ENCODE measurements at regions not wholly inside any gene's neighbourhood (a gene's known extent, or its start where the extent isn't known, plus 50 kb on each side); places are given as distances from the start of the nearest gene placed in this dataset.
"Not testable (repeated sequence)": the region's sequence is repeated elsewhere in the genome, so short reads cannot be mapped to it uniquely, and the experiment has no call there.

DNA sequence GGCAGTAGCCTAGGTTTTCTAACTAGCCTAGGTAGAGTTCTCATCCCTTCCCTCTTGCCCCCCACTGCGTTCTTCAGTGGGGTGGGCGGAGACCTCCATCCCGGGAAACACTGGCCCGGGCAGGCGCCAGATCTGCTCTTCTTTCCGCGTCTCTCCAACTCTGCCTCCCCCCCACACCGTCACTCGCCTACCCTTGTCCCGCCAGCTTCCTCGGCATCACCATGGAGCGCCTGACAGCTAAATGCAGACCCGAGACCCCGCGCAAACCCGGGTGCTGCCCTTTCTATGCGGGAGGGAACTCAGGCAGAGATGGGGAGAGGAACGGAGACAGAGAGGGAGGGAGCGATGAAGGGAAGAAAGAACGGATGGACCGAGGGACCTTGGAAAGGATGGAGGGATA, 1494.8 kb upstream of the DEFB115 start:
- Histone ChIP-seq H3K27ac (no peak overlapping the region), H3K27me3 (ENCODE audit: insufficient read depth, low read depth, severe bottlenecking) (peaks cover 9% of the 10 kb centered on the region), H3K36me3 (no peaks in the 10 kb centered on the region), H3K9me3 (ENCODE audit: severe bottlenecking) (no peaks in the 10 kb centered on the region), H3K4me3 (ENCODE audit: low read depth, low read length) (no peak overlapping the region; the same call in 1 of the 2 replicates)
- DNase-seq, result no peak
- TF ChIP-seq, protein P1, sequence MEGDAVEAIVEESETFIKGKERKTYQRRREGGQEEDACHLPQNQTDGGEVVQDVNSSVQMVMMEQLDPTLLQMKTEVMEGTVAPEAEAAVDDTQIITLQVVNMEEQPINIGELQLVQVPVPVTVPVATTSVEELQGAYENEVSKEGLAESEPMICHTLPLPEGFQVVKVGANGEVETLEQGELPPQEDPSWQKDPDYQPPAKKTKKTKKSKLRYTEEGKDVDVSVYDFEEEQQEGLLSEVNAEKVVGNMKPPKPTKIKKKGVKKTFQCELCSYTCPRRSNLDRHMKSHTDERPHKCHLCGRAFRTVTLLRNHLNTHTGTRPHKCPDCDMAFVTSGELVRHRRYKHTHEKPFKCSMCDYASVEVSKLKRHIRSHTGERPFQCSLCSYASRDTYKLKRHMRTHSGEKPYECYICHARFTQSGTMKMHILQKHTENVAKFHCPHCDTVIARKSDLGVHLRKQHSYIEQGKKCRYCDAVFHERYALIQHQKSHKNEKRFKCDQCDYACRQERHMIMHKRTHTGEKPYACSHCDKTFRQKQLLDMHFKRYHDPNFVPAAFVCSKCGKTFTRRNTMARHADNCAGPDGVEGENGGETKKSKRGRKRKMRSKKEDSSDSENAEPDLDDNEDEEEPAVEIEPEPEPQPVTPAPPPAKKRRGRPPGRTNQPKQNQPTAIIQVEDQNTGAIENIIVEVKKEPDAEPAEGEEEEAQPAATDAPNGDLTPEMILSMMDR (IDR thresholded peaks at IDR 0.05; ENCODE audit: low read depth, low read length), result no peak

DNA sequence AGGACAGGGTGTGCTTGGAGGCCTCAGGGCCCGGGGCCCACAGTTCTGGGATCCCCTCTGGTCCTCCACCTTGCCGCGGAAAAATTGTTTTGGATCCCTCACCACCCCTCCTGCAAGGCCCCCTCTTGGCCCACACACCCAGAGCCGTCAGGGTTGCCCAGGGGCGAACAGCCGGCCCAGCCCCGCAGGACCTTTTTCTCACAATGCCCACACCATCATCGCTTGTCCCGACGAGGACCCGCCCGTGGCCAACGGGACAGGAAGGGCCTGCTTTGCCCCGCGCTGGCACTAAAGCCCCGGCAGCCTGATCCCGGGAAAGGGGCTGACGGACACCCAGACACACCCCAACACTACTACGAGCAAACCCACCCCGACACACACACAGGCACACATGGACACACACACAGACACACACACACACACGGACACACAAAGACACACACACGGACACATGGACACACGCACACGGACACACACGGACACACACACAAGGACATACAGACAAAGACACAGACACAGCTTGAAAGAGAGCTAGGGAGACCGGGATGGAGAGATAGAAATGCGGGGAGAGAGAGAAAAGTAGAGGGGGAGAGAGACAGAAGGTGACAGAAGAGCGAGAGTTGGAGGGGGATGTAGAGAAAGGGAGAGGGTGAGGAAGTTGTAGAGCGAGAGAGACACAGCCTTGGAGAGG, 1493.5 kb upstream of the DEFB115 start:
- H3K27me3 ChIP-seq (ENCODE audit: insufficient read depth, low read depth, severe bottlenecking), result peaks cover 9% of the 10 kb centered on the region

DNA sequence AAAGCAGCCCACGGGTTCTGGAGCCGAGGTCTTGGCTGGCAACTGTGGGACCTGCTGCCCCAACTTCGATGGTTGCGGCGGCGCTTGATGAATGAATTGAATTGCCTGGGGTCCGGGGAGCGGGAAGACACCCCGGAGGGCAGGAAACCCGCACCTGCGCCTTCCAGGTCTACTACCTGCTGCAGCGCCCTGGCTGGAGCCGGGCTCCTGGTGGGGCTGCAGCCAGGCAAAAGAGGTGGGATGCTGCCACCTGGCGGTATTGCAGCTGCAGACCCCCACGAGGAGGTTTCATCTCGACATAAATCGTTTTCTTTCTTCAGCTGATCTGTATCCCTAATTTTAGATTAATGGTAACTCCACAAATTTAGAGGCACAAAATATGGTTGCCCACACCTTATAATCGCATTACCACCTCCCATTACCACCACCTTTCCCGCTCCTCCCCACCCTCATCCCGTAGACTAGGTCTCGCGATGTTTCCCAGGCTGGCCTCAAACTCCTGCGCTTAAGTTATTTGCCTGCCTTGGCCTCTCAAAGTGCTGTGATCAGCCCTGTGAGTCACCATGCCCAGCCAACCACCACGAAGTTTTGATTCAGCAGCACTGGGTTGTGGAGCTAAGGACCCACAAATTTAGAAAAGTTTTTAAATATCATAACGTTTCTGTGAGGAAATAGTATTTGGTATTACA, 1492.4 kb upstream of the DEFB115 start:
- H3K27ac ChIP-seq; H3K9me3 ChIP-seq (ENCODE audit: severe bottlenecking); H3K36me3 ChIP-seq: not testable (repeated sequence)
- Histone ChIP-seq H3K27me3 (ENCODE audit: insufficient read depth, low read depth, severe bottlenecking) (peaks cover 12% of the 10 kb centered on the region), H3K4me3 (ENCODE audit: low read depth, low read length) (peak overlapping the region; percentile 16)
- DNase-seq, result peak; percentile 53
- TF ChIP-seq, protein P1 (IDR thresholded peaks at IDR 0.05; ENCODE audit: low read depth, low read length), result peak; percentile 68

More for the DNA sequence above, 1493.5 kb upstream of the DEFB115 start:
- no peak overlapping the region for H3K27ac ChIP-seq
- H3K9me3 ChIP-seq (ENCODE audit: severe bottlenecking), result no peaks in the 10 kb centered on the region
- TF ChIP-seq, protein P1 (IDR thresholded peaks at IDR 0.05; ENCODE audit: low read depth, low read length), result no peak
- DNase-seq, result no peak
- no peaks in the 10 kb centered on the region for H3K36me3 ChIP-seq
- no peak overlapping the region for H3K4me3 ChIP-seq (ENCODE audit: low read depth, low read length)

DNA sequence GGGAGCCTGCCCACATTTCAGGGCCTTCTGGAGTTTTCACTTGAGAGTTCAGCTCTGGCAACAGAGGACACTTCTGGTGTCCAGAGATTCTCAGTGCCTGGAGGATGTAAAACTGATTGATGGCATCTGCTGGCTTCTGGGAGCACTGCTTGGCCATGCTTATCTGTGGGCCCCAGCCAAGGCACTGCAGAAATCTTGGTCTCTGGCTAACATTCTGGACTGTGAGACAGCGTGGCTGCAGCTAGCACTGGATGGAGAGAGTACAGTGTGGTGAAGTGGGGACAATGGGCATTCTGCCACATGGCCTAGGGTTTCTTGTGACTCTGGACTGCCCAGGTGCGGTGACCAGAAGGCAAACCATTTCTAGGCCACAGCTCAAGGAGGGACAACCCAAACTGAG, 1479.4 kb upstream of the DEFB115 start:
- DNase-seq; H3K4me3 ChIP-seq (ENCODE audit: low read depth, low read length); H3K36me3 ChIP-seq; H3K27ac ChIP-seq; H3K9me3 ChIP-seq (ENCODE audit: severe bottlenecking); H3K27me3 ChIP-seq (ENCODE audit: insufficient read depth, low read depth, severe bottlenecking): not testable (repeated sequence)

DNA sequence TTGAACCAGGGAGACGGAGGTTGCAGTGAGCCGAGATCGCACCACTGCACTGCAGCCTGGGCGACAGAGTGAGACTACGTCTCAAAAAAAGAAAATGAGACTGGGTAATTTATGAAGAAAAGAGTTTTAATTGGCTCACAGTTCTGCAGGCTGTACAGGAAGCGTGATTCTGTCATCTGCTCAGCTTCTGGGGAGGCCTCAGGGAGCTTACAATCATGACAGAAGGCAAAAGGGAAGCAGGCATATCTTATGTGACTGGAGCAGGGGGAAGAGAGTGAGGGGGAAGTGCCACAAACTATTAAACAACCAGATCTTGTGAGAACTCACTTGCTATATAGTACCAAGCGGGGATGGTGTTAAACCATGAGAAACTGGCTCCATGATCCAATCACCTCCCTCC, 1476.2 kb upstream of the DEFB115 start:
- H3K27ac ChIP-seq; DNase-seq; H3K36me3 ChIP-seq; H3K27me3 ChIP-seq (ENCODE audit: insufficient read depth, low read depth, severe bottlenecking); H3K4me3 ChIP-seq (ENCODE audit: low read depth, low read length); H3K9me3 ChIP-seq (ENCODE audit: severe bottlenecking): not testable (repeated sequence)

DNA sequence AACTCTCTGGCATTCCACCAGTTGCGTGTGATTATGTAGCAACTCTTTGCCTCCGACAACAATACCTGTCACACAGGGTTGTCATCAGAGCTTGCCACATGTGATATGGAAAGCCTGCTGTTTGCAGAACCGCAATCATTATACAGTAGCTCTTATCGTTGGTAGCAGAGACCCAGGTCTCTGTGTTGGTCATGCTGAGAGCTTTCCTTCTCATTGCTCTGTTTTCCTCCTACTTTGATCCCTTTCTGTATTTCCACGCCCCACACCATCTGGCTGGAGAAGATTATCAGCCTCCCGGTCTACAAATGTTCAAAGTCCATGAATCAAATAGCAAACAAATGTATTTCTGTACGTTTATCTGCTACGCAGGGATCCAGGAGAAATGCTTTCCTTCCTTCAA, 1475.6 kb upstream of the DEFB115 start:
- H3K36me3 ChIP-seq; H3K27me3 ChIP-seq (ENCODE audit: insufficient read depth, low read depth, severe bottlenecking); H3K4me3 ChIP-seq (ENCODE audit: low read depth, low read length); H3K27ac ChIP-seq; H3K9me3 ChIP-seq (ENCODE audit: severe bottlenecking): not testable (repeated sequence)
- DNase-seq, result peak; percentile 27

DNA sequence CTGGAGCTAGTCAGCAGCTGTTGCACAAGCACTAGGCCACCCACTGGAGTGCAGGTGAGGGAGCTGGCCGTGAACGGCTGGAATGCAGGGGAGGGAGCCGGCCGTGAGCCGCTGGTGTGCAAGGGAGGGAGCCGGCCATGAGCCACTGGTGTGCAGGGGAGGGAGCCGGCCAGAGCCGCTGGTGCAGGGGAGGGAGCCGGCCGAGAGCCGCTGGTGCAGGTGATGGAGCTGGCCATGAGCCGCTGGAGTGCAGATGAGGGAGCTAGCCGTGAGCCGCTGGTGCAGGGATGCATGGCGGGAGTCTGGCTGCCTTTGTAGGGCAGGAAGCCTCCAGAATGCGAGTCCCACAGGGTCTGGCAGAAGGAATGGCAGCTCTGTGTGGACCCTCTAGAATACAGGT, 1470.0 kb upstream of the DEFB115 start:
- H3K36me3 ChIP-seq; H3K27me3 ChIP-seq (ENCODE audit: insufficient read depth, low read depth, severe bottlenecking); H3K4me3 ChIP-seq (ENCODE audit: low read depth, low read length); DNase-seq; H3K9me3 ChIP-seq (ENCODE audit: severe bottlenecking); H3K27ac ChIP-seq: not testable (repeated sequence)

DNA sequence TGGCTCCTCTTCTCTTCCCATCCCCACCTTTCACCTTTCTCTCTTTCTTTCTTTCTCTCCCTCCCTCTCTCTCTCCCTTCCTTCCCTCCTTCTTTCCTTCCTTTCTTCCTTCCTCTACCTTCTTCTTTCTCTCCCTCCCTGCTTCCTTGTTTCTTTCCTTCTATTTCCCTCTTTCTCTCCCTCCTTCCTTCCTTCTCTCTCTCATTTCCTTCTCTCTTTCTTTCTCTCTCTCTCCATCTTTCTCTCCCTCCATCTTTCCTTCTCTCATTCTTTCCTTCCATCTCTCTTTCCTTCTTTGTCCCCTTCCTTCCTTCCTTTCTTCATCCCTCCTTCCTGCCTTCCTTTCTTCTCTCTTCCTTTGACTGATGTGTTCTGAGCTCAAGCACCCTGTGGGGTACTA, 1467.0 kb upstream of the DEFB115 start:
- H3K9me3 ChIP-seq (ENCODE audit: severe bottlenecking), result no peaks in the 10 kb centered on the region
- H3K27me3 ChIP-seq (ENCODE audit: insufficient read depth, low read depth, severe bottlenecking), result no peaks in the 10 kb centered on the region
- no peaks in the 10 kb centered on the region for H3K36me3 ChIP-seq

DNA sequence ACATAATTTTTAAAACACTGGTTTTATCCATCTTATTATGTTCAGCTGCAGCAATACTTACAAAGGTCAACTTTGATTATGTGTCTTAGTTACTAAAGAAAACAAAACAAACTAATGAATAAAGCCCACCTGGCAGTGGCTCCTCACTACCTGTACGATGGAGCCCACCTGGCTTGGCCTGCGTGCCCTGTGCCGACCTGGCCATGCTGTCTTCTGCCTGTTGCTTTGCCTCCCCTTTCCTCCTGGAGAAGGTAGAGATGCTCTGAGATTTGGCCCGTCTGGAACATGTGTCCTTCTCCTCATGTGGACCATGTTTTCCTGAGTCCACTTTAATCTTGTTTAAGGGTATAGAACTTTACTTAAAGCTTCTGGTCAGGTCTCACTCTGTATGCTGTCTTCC, 1426.0 kb upstream of the DEFB115 start:
- not testable (repeated sequence) for H3K27ac ChIP-seq; H3K9me3 ChIP-seq (ENCODE audit: severe bottlenecking); H3K4me3 ChIP-seq (ENCODE audit: low read depth, low read length); H3K27me3 ChIP-seq (ENCODE audit: insufficient read depth, low read depth, severe bottlenecking); DNase-seq; H3K36me3 ChIP-seq

More for the DNA sequence above, 1467.0 kb upstream of the DEFB115 start:
- Histone ChIP-seq H3K4me3 (ENCODE audit: low read depth, low read length) (no peak overlapping the region), H3K27ac (no peak overlapping the region)
- TF ChIP-seq, protein P1 (IDR thresholded peaks at IDR 0.05; ENCODE audit: low read depth, low read length), result no peak
- no peak for DNase-seq

DNA sequence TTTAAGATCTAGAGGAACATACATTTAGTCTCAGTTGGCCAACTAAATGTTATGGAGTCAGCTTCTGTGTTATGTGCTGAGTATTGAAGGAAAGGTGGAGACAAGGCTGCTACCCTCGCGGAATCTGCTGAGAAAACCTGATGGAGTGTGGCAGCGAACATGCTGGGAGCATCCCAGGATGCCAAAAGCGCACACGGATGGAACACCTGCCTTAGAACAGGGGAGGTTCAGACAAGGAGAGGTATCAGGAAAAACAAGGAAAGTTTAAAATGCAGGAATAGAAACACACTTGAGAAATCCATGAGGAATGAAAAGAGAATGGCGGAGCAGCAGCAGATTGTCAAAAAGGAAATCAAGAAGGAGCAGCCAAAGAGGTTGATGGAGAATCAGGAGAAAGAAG, 1389.5 kb upstream of the DEFB115 start:
- H3K9me3 ChIP-seq (ENCODE audit: severe bottlenecking); DNase-seq; H3K27ac ChIP-seq; H3K27me3 ChIP-seq (ENCODE audit: insufficient read depth, low read depth, severe bottlenecking); H3K36me3 ChIP-seq; H3K4me3 ChIP-seq (ENCODE audit: low read depth, low read length): not testable (repeated sequence)

Data from WERI-Rb-1 (cell line).